ENCODE measurements at regions not wholly inside any gene's neighbourhood (a gene's known extent, or its start where the extent isn't known, plus 50 kb on each side); places are given as distances from the start of the nearest gene placed in this dataset.

DNA sequence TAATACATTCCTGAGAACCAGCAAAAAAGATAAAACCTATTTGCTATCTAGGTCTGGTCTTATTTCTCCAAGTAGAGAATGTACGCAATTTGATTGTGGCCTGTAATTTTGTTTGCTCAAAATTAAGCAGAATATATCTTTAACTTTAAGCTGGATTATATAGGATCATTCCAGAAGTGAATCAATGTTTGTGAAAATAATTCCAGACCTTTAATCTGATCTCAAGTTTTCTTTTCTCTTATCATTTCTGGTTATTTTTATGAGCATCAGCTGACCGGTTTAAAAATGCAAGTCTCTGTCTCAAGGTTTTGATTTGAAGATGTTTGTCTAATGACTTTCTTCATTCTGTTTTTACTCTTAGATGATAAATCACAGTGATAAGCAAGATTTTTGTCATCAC is 997.9 kb upstream of the FLRT2 start:
- no peak overlapping the region for H3K4me3 ChIP-seq (ENCODE audit: low read length)
- H3K27me3 ChIP-seq (ENCODE audit: control insufficient read depth, insufficient read depth, low read length) = no peaks in the 10 kb centered on the region
- H3K36me3 ChIP-seq (ENCODE audit: control insufficient read depth, insufficient read depth, low read length) = no peaks in the 10 kb centered on the region
- H3K27ac ChIP-seq (ENCODE audit: low read depth, low read length) = no peak overlapping the region
- no peaks in the 10 kb centered on the region for H3K4me1 ChIP-seq (ENCODE audit: control insufficient read depth, insufficient read depth, low read length)
- H3K9ac ChIP-seq (ENCODE audit: low read length) = no peak overlapping the region

DNA sequence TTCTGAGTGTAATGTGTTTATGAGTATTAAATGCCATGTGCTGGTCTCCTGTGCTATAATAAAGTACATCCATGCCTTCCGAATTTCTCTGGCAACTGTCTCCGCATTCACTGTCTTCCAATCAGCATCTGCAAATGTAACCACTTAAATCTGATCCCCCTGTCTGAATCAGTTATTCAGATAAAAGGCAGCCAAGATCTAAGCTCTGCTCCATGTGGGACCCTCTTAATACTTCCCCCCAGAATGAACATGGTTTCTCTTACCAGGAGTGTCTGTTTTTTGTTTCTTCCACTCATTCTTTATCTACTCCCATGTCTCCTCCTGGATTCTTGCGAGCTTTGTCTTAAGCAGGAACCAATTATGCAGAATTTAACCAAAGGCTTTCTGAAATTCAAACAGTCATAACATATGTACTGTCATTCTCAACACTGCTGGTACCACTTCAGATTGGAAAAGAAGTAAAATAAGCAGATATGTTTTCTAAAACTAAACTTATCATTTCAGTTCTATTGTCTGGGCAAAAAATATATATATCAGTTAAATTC is 996.7 kb upstream of the FLRT2 start:
- H3K27me3 ChIP-seq (ENCODE audit: control insufficient read depth, insufficient read depth, low read length) = no peaks in the 10 kb centered on the region
- no peak overlapping the region for H3K27ac ChIP-seq (ENCODE audit: low read depth, low read length)
- H3K4me3 ChIP-seq (ENCODE audit: low read length) = no peak overlapping the region
- no peaks in the 10 kb centered on the region for H3K4me1 ChIP-seq (ENCODE audit: control insufficient read depth, insufficient read depth, low read length)
- H3K36me3 ChIP-seq (ENCODE audit: control insufficient read depth, insufficient read depth, low read length) = no peaks in the 10 kb centered on the region
- no peak overlapping the region for H3K9ac ChIP-seq (ENCODE audit: low read length)

DNA sequence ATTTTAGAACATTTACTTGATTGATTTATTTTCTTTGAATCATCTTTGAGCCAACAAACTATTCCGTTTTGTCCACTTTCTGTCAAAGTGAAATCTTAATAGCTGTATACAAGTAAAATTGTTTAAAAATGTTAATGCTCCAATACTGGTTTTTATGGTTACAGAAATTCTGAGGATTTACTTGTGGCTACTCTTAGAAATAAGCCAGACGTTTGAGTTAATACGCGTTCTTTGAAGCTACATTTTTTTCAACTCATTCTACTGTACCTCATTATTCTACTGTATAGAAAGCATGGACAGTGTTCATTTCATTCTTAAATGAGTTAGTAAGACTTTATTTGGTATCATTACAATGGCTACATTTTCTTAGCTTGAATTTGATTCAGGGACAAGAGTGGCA is 996.2 kb upstream of the FLRT2 start:
- no peaks in the 10 kb centered on the region for H3K27me3 ChIP-seq (ENCODE audit: control insufficient read depth, insufficient read depth, low read length)
- H3K4me3 ChIP-seq (ENCODE audit: low read length) = no peak overlapping the region
- H3K27ac ChIP-seq (ENCODE audit: low read depth, low read length) = no peak overlapping the region
- no peaks in the 10 kb centered on the region for H3K4me1 ChIP-seq (ENCODE audit: control insufficient read depth, insufficient read depth, low read length)
- H3K9ac ChIP-seq (ENCODE audit: low read length) = no peak overlapping the region
- no peaks in the 10 kb centered on the region for H3K36me3 ChIP-seq (ENCODE audit: control insufficient read depth, insufficient read depth, low read length)

DNA sequence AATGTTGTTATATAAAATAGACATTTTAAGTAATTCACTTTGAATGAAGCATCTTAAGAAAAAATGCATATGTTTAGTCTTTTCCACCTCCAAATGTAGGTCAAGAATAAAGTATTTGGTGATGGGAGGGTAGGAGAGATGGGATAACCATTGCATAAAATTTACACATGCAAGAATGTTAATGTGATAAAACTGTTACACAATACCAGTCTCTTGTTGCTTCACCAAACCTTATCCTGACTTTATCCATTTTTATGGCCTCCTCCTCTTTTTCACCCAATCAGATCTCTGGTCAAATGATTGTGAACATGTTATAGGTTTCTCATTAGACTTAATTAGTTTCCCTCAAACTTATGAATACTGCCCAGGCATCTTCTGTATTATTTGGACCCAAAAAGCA is 994.5 kb upstream of the FLRT2 start:
- Histone ChIP-seq H3K4me1 (ENCODE audit: control insufficient read depth, insufficient read depth, low read length) (no peaks in the 10 kb centered on the region), H3K4me3 (ENCODE audit: low read length) (no peak overlapping the region), H3K27me3 (ENCODE audit: control insufficient read depth, insufficient read depth, low read length) (no peaks in the 10 kb centered on the region), H3K9ac (ENCODE audit: low read length) (no peak overlapping the region), H3K27ac (ENCODE audit: low read depth, low read length) (no peak overlapping the region), H3K36me3 (ENCODE audit: control insufficient read depth, insufficient read depth, low read length) (no peaks in the 10 kb centered on the region)

DNA sequence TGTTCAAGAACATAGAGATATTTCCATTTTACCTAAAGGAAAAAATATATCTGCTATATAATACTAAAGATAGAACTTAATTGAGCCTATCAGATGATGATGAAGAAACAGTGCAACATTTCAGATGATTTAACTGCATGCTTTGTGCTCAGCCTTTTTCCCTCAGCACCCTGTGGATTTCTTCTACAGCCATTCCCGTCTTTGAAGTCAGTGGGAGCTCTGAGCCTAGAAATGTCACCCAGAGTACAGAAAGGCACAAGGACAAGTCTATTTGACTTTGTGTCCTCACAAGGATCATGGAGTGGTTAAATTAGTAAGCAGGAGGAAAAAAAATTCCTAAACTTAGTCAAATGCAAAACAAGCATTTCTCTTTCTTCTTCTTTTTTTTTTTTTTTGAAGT is 994.0 kb upstream of the FLRT2 start:
- Histone ChIP-seq H3K4me3 (ENCODE audit: low read length) (no peak overlapping the region), H3K27ac (ENCODE audit: low read depth, low read length) (no peak overlapping the region), H3K36me3 (ENCODE audit: control insufficient read depth, insufficient read depth, low read length) (no peaks in the 10 kb centered on the region), H3K27me3 (ENCODE audit: control insufficient read depth, insufficient read depth, low read length) (no peaks in the 10 kb centered on the region), H3K4me1 (ENCODE audit: control insufficient read depth, insufficient read depth, low read length) (no peaks in the 10 kb centered on the region), H3K9ac (ENCODE audit: low read length) (no peak overlapping the region)

DNA sequence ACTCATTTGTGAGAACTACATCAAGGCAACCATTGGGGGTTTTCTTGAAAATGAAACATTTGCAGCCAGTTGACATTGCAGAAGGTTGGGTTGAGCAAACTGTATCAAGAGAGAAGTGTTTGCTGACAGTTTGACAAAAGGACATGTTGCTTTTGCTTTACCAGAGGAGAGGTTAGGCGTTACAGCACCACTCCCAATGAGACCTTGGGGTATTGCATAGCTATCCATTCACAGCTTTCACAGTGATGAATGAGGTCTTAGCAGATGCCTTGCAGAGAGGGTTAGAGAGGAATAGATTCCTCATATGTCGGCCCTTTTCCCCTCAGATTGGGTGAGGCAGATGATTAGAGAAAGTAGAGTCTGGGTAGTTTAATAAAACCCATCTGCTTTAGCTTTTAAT is 988.9 kb upstream of the FLRT2 start:
- H3K9ac ChIP-seq (ENCODE audit: low read length) = no peak overlapping the region
- no peaks in the 10 kb centered on the region for H3K27me3 ChIP-seq (ENCODE audit: control insufficient read depth, insufficient read depth, low read length)
- H3K36me3 ChIP-seq (ENCODE audit: control insufficient read depth, insufficient read depth, low read length) = no peaks in the 10 kb centered on the region
- H3K4me3 ChIP-seq (ENCODE audit: low read length) = no peak overlapping the region
- no peak overlapping the region for H3K27ac ChIP-seq (ENCODE audit: low read depth, low read length)
- no peaks in the 10 kb centered on the region for H3K4me1 ChIP-seq (ENCODE audit: control insufficient read depth, insufficient read depth, low read length)

DNA sequence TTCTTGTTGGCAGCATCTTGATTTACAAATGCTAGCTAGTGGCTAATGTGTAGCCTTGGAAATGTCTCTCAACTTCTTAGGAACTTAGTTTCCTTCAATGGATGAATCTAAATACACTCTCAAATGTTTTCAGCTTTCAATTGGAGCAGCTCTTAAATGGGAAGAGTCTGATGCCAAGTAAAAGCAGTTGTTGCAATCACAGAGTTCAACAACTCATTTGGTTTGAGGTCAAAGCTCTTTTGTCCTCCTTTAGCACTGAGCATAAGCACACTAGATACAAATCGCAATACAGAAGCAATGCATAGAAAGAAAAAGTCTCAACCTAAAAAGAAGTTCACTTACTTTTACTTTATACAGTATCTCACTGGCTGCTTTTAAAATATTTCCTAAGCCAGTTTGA is 986.1 kb upstream of the FLRT2 start:
- no peaks in the 10 kb centered on the region for H3K27me3 ChIP-seq (ENCODE audit: control insufficient read depth, insufficient read depth, low read length)
- no peak overlapping the region for H3K9ac ChIP-seq (ENCODE audit: low read length)
- H3K4me3 ChIP-seq (ENCODE audit: low read length) = no peak overlapping the region
- H3K27ac ChIP-seq (ENCODE audit: low read depth, low read length) = no peak overlapping the region
- no peaks in the 10 kb centered on the region for H3K4me1 ChIP-seq (ENCODE audit: control insufficient read depth, insufficient read depth, low read length)
- no peaks in the 10 kb centered on the region for H3K36me3 ChIP-seq (ENCODE audit: control insufficient read depth, insufficient read depth, low read length)

DNA sequence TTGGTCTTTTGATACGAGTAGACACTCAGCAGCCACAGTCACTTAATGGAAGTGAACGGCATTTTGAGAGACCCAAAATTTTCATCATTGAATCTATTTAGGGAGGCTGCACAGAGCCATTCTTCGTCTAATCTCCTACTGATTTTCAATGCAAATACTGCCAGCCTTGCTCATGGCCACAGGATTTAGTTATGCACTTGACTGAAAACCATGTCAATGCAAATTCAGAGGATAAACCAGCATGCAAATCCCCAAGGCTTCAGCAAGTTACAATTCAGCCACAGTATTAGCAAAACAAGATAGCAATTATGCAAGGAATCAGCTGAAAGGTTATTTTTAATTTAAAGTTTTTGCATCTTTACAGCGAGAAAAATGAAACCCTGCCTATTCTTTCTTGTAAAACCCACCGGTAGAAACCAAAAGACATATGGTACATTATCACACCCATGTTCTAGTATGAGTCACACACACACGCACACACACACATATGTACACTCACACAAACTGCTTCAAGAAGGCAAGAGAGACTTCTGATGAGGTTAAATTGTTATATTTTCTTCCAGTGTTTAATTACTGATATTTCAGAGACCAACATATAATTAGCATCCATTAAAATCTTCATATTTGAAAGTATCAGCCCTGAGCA is 985.3 kb upstream of the FLRT2 start:
- H3K4me3 ChIP-seq (ENCODE audit: low read length) = no peak overlapping the region
- no peaks in the 10 kb centered on the region for H3K4me1 ChIP-seq (ENCODE audit: control insufficient read depth, insufficient read depth, low read length)
- no peaks in the 10 kb centered on the region for H3K27me3 ChIP-seq (ENCODE audit: control insufficient read depth, insufficient read depth, low read length)
- H3K27ac ChIP-seq (ENCODE audit: low read depth, low read length) = no peak overlapping the region
- no peaks in the 10 kb centered on the region for H3K36me3 ChIP-seq (ENCODE audit: control insufficient read depth, insufficient read depth, low read length)
- H3K9ac ChIP-seq (ENCODE audit: low read length) = no peak overlapping the region

DNA sequence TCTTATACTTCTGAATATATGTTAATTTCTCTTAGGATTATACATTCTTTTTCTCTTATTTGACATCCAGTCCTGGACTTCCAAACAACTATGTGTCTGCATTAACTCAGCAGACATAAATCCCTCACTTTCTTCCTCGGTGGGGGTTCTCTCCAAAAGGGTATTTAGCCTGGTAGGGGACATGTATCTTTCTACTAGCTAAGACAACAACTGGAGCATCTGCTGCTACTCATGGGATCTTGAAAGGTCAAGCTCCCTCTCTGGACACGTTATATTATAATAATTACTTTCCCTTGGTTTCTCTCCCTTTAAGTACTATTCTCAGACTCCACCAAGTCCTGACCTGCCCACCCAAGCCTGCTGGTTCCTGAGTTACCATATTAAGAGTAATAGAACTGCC is 983.7 kb upstream of the FLRT2 start:
- H3K27ac ChIP-seq (ENCODE audit: low read depth, low read length) = no peak overlapping the region
- no peak overlapping the region for H3K9ac ChIP-seq (ENCODE audit: low read length)
- peaks cover 2% of the 10 kb centered on the region for H3K4me1 ChIP-seq (ENCODE audit: control insufficient read depth, insufficient read depth, low read length)
- no peaks in the 10 kb centered on the region for H3K36me3 ChIP-seq (ENCODE audit: control insufficient read depth, insufficient read depth, low read length)
- H3K27me3 ChIP-seq (ENCODE audit: control insufficient read depth, insufficient read depth, low read length) = no peaks in the 10 kb centered on the region
- no peak overlapping the region for H3K4me3 ChIP-seq (ENCODE audit: low read length)

DNA sequence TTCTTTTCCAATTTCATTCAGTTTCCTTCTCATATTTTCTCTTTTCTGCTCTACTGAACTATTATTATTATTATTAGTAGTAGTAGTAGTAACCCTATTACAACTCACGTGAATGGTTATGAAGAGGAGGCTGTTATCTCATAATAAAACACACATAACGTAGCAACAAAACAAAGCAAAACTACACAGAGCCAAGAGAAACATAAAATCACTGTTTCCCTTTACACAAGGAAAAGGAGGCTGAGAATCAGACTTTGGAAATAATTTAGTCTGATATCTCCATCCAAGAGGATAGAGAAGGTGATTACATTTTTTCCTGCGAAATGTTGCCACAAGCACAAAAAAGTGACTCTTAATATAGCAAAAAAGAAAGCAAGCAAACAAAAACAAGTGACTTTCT is 975.8 kb upstream of the FLRT2 start:
- H3K27ac ChIP-seq (ENCODE audit: low read depth, low read length) = no peak overlapping the region
- H3K27me3 ChIP-seq (ENCODE audit: control insufficient read depth, insufficient read depth, low read length) = no peaks in the 10 kb centered on the region
- no peaks in the 10 kb centered on the region for H3K36me3 ChIP-seq (ENCODE audit: control insufficient read depth, insufficient read depth, low read length)
- no peak overlapping the region for H3K4me3 ChIP-seq (ENCODE audit: low read length)
- peaks cover 2% of the 10 kb centered on the region for H3K4me1 ChIP-seq (ENCODE audit: control insufficient read depth, insufficient read depth, low read length)
- H3K9ac ChIP-seq (ENCODE audit: low read length) = no peak overlapping the region

DNA sequence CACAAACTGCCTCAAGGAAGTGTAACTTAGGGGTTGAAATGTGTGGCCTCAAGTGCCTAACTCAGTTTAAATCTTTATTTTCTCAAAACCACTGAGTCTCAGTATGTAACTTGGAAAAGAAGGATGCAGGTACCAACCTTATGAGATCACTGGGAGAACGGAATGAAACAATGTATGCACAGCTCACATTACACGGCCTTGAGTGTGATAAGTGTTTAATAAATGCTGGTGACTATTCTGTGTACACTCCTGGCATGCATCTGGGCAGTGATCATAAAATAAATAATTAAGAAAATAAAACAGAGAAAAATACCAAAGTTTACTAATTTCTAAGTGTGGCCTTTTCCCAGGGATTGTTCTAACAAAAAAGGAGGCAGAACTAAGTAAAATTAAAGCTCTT is 974.5 kb upstream of the FLRT2 start:
- Histone ChIP-seq H3K27ac (ENCODE audit: low read depth, low read length) (no peak overlapping the region), H3K36me3 (ENCODE audit: control insufficient read depth, insufficient read depth, low read length) (no peaks in the 10 kb centered on the region), H3K4me3 (ENCODE audit: low read length) (no peak overlapping the region), H3K4me1 (ENCODE audit: control insufficient read depth, insufficient read depth, low read length) (peaks cover 2% of the 10 kb centered on the region), H3K27me3 (ENCODE audit: control insufficient read depth, insufficient read depth, low read length) (no peaks in the 10 kb centered on the region), H3K9ac (ENCODE audit: low read length) (no peak overlapping the region)

DNA sequence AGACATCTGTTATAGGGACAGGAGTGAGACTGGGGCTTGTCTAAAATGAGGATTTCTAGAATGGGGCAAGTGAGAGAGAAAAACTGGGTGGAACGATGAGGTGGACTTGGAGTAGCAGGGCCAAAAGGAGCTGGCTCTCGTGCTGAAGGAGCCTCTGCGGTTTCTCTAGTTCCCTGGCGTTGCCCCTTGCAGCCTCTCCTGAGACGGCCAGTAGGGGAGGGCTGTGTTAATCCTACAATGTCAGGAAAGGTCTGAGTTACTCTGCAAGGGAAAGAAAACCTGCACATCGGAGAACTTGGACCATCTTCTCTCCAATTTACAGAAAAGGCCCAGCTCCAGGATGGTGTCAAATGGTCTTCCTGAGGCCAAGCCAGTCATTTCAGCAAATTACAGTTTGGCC is 963.8 kb upstream of the FLRT2 start:
- H3K27me3 ChIP-seq (ENCODE audit: control insufficient read depth, insufficient read depth, low read length) = no peaks in the 10 kb centered on the region

DNA sequence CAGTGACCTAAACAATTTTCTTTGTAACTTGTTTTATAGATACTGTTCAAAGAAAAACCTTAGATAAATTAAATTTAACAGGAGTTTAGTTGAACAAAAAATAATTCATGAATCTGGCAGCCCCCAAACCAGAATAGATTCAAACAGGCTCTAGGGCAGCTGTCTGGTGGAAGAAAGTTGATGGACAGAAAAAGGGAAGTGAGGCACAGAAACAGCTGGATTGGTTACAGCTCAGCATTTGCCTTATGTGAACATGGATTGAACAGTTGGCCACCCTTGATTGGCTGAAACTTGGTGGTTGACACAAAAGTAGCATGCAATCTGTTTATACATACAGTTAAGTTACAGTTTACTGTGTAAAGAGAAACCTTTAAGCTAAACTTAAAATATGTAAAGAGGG is 954.3 kb upstream of the FLRT2 start:
- Histone ChIP-seq H3K4me1 (ENCODE audit: control insufficient read depth, insufficient read depth, low read length) (no peaks in the 10 kb centered on the region), H3K27me3 (ENCODE audit: control insufficient read depth, insufficient read depth, low read length) (no peaks in the 10 kb centered on the region), H3K4me3 (ENCODE audit: low read length) (no peak overlapping the region), H3K9ac (ENCODE audit: low read length) (no peak overlapping the region), H3K36me3 (ENCODE audit: control insufficient read depth, insufficient read depth, low read length) (no peaks in the 10 kb centered on the region), H3K27ac (ENCODE audit: low read depth, low read length) (no peak overlapping the region)

More for the DNA sequence above, 963.8 kb upstream of the FLRT2 start:
- no peaks in the 10 kb centered on the region for H3K36me3 ChIP-seq (ENCODE audit: control insufficient read depth, insufficient read depth, low read length)
- H3K4me1 ChIP-seq (ENCODE audit: control insufficient read depth, insufficient read depth, low read length) = no peaks in the 10 kb centered on the region
- no peak overlapping the region for H3K9ac ChIP-seq (ENCODE audit: low read length)
- H3K4me3 ChIP-seq (ENCODE audit: low read length) = no peak overlapping the region
- H3K27ac ChIP-seq (ENCODE audit: low read depth, low read length) = no peak overlapping the region

All from rectal smooth muscle tissue (tissue), 1 donor.